CD14-positive monocyte (primary cell): ENCODE measurements at regions not wholly inside any gene's neighbourhood (a gene's known extent, or its start where the extent isn't known, plus 50 kb on each side); places are given as distances from the start of the nearest gene placed in this dataset.

Source experiments
- DNase-seq, 3 donors: peaks; one replicate each; pipeline ENCODE4 v3.0.0-alpha.2; 2011 to 2022
- H2AFZ ChIP-seq: 2 replicates; pipeline ENCODE4 v1.6.0; 2012; ENCODE audit warnings: mild to moderate bottlenecking, low read depth, low read length, inconsistent platforms; ENCODE audit not compliant: insufficient read depth, poor library complexity, severe bottlenecking
- H3K27ac ChIP-seq, 2 donors: 1 replicate in 1 of 2; 2 replicates in 1 of 2; pipeline ENCODE4 v1.5.1; 2012 to 2013; ENCODE audit warnings: low read length in 2 of 2, control low read depth in 1 of 2, inconsistent platforms in 1 of 2, low read depth in 1 of 2, mild to moderate bottlenecking in 1 of 2
- H3K27me3 ChIP-seq, 2 donors: one replicate each; pipeline versions ENCODE4 v1.6.0 to v1.6.1; 2011 to 2013; ENCODE audit warnings: low read length in 2 of 2; ENCODE audit not compliant: control insufficient read depth in 2 of 2, insufficient read depth in 2 of 2
- H3K36me3 ChIP-seq, 2 donors: replicated peaks in 1 of 2; 1 replicate in 1 of 2; 2 replicates in 1 of 2; pipeline versions ENCODE4 v1.5.1 to v1.6.1; 2012 to 2013; ENCODE audit warnings: low read length in 2 of 2, control low read depth in 1 of 2, inconsistent platforms in 1 of 2, mild to moderate bottlenecking in 1 of 2; ENCODE audit not compliant: insufficient read depth in 2 of 2, control insufficient read depth in 1 of 2
- H3K4me1 ChIP-seq, 2 donors: 1 replicate in 1 of 2; 2 replicates in 1 of 2; pipeline versions ENCODE4 v1.5.1 to v1.6.1; 2012 to 2013; ENCODE audit warnings: low read length in 2 of 2, control low read depth in 1 of 2, inconsistent platforms in 1 of 2, mild to moderate bottlenecking in 1 of 2, moderate library complexity in 1 of 2; ENCODE audit not compliant: insufficient read depth in 2 of 2, control insufficient read depth in 1 of 2
- H3K4me2 ChIP-seq: replicated peaks from 2 replicates; pipeline ENCODE3; 2012; ENCODE audit warnings: low read length, moderate library complexity, mild to moderate bottlenecking; ENCODE audit not compliant: poor library complexity, severe bottlenecking; ENCODE audit errors: extremely low read depth
- H3K4me3 ChIP-seq, 3 experiments: fragments of 200-600 bp in 1 of 3; sonication (generic) in 1 of 3; replicated peaks in 1 of 3; 1 replicate in 2 of 3; 2 replicates in 1 of 3; pipeline ENCODE4 v1.5.1; 2011 to 2013; ENCODE audit warnings: low read length in 3 of 3, mild to moderate bottlenecking in 3 of 3, control low read depth in 2 of 3, low read depth in 2 of 3, inconsistent platforms in 1 of 3, moderate library complexity in 1 of 3
- H3K79me2 ChIP-seq: 2 replicates; pipeline ENCODE4 v1.6.0; 2012; ENCODE audit warnings: mild to moderate bottlenecking, control low read depth, inconsistent platforms, low read length, moderate library complexity; ENCODE audit not compliant: insufficient read depth
- H3K9ac ChIP-seq: 2 replicates; pipeline ENCODE4 v1.6.0; 2017; ENCODE audit warnings: low read length, mild to moderate bottlenecking; ENCODE audit not compliant: insufficient read depth, poor library complexity, severe bottlenecking
- H3K9me3 ChIP-seq, 2 donors: replicated peaks in 1 of 2; 1 replicate in 1 of 2; 2 replicates in 1 of 2; pipeline versions ENCODE4 v1.5.1 to v1.6.1; 2012 to 2013; ENCODE audit warnings: low read length in 2 of 2, control low read depth in 1 of 2; ENCODE audit not compliant: control insufficient read depth in 1 of 2, insufficient read depth in 1 of 2
- H4K20me1 ChIP-seq: 2 replicates; pipeline ENCODE4 v1.6.0; 2012; ENCODE audit warnings: mild to moderate bottlenecking, low read length, control low read depth, moderate library complexity; ENCODE audit not compliant: insufficient read depth
- H3K27ac Mint-ChIP-seq, 7 donors: one replicate each; pipeline ENCODE4 v1.8.0; 2020; ENCODE audit warnings: mild to moderate bottlenecking in 7 of 7, mixed read lengths in 7 of 7, moderate library complexity in 6 of 7, inconsistent platforms in 2 of 7
- H3K27me3 Mint-ChIP-seq, 3 donors: one replicate each; pipeline ENCODE4 v1.8.0; 2021 to 2022; ENCODE audit warnings: low read depth in 3 of 3, mild to moderate bottlenecking in 3 of 3, mixed read lengths in 3 of 3, moderate library complexity in 3 of 3, inconsistent platforms in 1 of 3
- H3K36me3 Mint-ChIP-seq, 2 donors: one replicate each; pipeline ENCODE4 v1.8.0; 2020; ENCODE audit warnings: mixed read lengths in 2 of 2, inconsistent platforms in 1 of 2, mild to moderate bottlenecking in 1 of 2
- H3K4me1 Mint-ChIP-seq: one replicate; pipeline ENCODE4 v1.8.0; 2020; ENCODE audit warnings: mild to moderate bottlenecking, mixed read lengths
- H3K4me3 Mint-ChIP-seq, 2 donors: one replicate each; pipeline ENCODE4 v1.8.0; 2020; ENCODE audit warnings: mild to moderate bottlenecking in 2 of 2, mixed read lengths in 2 of 2, moderate library complexity in 1 of 2
- H3K9me3 Mint-ChIP-seq, 7 donors: one replicate each; pipeline ENCODE4 v1.8.0; 2020 to 2022; ENCODE audit warnings: mixed read lengths in 7 of 7, mild to moderate bottlenecking in 6 of 7, moderate library complexity in 6 of 7, inconsistent platforms in 2 of 7
- CTCF ChIP-seq: fragments of 200-600 bp; IDR thresholded peaks from one replicate; pipeline ENCODE4 v1.8.0; 2022; ENCODE audit warnings: antibody characterized with exemption, mild to moderate bottlenecking
- whole genome bisulfite sequencing: methylation state at CpG from one replicate; pipeline ENCODE4 v1.1.5; 2013; ENCODE audit warnings: missing lambda C conversion rate; ENCODE audit not compliant: insufficient coverage; 5-methylcytosine and 5-hydroxymethylcytosine counted together
- intact Hi-C, 2 donors: fragments of 100-400 bp; cut with micrococcal nuclease; formaldehyde crosslinking; loops; one replicate each; pipeline versions ENCODE4 v1.15.0 to v1.15.1; 2023

- H4K20me1 ChIP-seq = no peaks in the 10 kb centered on the region
- no peaks in the 10 kb centered on the region for H3K27me3 ChIP-seq
- no peaks in the 10 kb centered on the region for H3K36me3 ChIP-seq
- no peaks in the 10 kb centered on the region for H3K79me2 ChIP-seq
- H3K27me3 Mint-ChIP-seq = peaks cover 0 to 2% (median 0%) of the 10 kb centered on the region in 3 donors
- no peak overlapping the region for H3K4me2 ChIP-seq
- H3K4me3 ChIP-seq = no peak overlapping the region
- no peak for TF ChIP-seq CTCF
- DNase-seq = no peak
- 67% methylated on average over 1 of the region's 1 CpG for WGBS
- H3K9me3 Mint-ChIP-seq = peaks cover 2 to 14% (median 9%) of the 10 kb centered on the region in 7 donors
- no peaks in the 10 kb centered on the region for H3K36me3 Mint-ChIP-seq
- no peak overlapping the region for H3K9ac ChIP-seq
- no peak overlapping the region for H2AFZ ChIP-seq
- intact Hi-C loops = no loop called here
- peaks cover 33% of the 10 kb centered on the region for H3K4me1 Mint-ChIP-seq
- peaks cover 17 to 21% of the 10 kb centered on the region in 2 donors for H3K4me1 ChIP-seq
- H3K4me3 Mint-ChIP-seq = no peak overlapping the region
- no peaks in the 10 kb centered on the region for H3K9me3 ChIP-seq
- H3K27ac ChIP-seq = no peak overlapping the region
- H3K27ac Mint-ChIP-seq = no peak overlapping the region
Observed at GRCh38 chr11:80165744-80166143, 724.9 kb upstream of the TENM4 start.

GRCh38 chr11:80163441-80163840 is 722.6 kb upstream of the TENM4 start:
- Mint-ChIP-seq H3K4me3 (no peak overlapping the region), H3K9me3 (peaks cover 0 to 8% (median 1%) of the 10 kb centered on the region in 7 donors), H3K4me1 (peaks cover 22% of the 10 kb centered on the region), H3K36me3 (no peaks in the 10 kb centered on the region), H3K27ac (no peak overlapping the region), H3K27me3 (peaks cover 0 to 3% (median 2%) of the 10 kb centered on the region in 3 donors)
- H3K4me1 ChIP-seq = peaks cover 9 to 15% of the 10 kb centered on the region in 2 donors
- TF ChIP-seq CTCF = no peak
- no peak overlapping the region for H3K4me2 ChIP-seq
- H4K20me1 ChIP-seq = no peaks in the 10 kb centered on the region
- H3K27me3 ChIP-seq = no peaks in the 10 kb centered on the region
- H3K79me2 ChIP-seq = no peaks in the 10 kb centered on the region
- H3K9me3 ChIP-seq = no peaks in the 10 kb centered on the region
- no peak overlapping the region for H2AFZ ChIP-seq
- DNase-seq = no peak
- H3K36me3 ChIP-seq = no peaks in the 10 kb centered on the region
- no peak overlapping the region for H3K27ac ChIP-seq
- 100% methylated on average over 1 of the region's 1 CpG for WGBS
- intact Hi-C loops = no loop called here
- H3K4me3 ChIP-seq = no peak overlapping the region
- H3K9ac ChIP-seq = no peak overlapping the region
